GM23338 (cell line): ENCODE measurements at regions not wholly inside any gene's neighbourhood (a gene's known extent, or its start where the extent isn't known, plus 50 kb on each side); places are given as distances from the start of the nearest gene placed in this dataset.

Source experiments
- CREB1 ChIP-seq: fragments of 250-450 bp; sonication (Bioruptor Pico); IDR thresholded peaks from 2 replicates; pipeline ENCODE4 v1.5.0; 2020; ENCODE audit warnings: low read depth, mild to moderate bottlenecking, moderate library complexity
- EZH2 ChIP-seq: fragments of 200-600 bp; sonication (generic); IDR thresholded peaks from one replicate; pipeline ENCODE4 v1.8.0; 2017; ENCODE audit warnings: antibody characterized with exemption, mild to moderate bottlenecking, low read depth; ENCODE audit not compliant: unreplicated experiment
- EZH2phosphoT487 ChIP-seq: fragments of 200-600 bp; sonication (generic); IDR thresholded peaks from one replicate; pipeline ENCODE4 v1.8.1; 2018; ENCODE audit warnings: antibody characterized with exemption; ENCODE audit not compliant: unreplicated experiment
- JUNB ChIP-seq: IDR thresholded peaks from one replicate; pipeline ENCODE4 v1.6.1; 2016; ENCODE audit warnings: antibody characterized with exemption; ENCODE audit not compliant: unreplicated experiment
- NANOG ChIP-seq: IDR thresholded peaks from 2 replicates; pipeline ENCODE4 v1.6.1; 2016; ENCODE audit warnings: antibody characterized with exemption, borderline replicate concordance
- POLR2AphosphoS5 ChIP-seq: IDR thresholded peaks from 2 replicates; pipeline ENCODE4 v1.6.1; 2016; ENCODE audit warnings: antibody characterized with exemption, low read depth
- STAT1 ChIP-seq: IDR thresholded peaks from one replicate; pipeline ENCODE4 v1.6.1; 2016; ENCODE audit warnings: antibody characterized with exemption; ENCODE audit not compliant: unreplicated experiment
- ZNF114 ChIP-seq: fragments of 250-450 bp; sonication (Bioruptor Pico); IDR thresholded peaks from 2 replicates; pipeline ENCODE4 v1.5.0; 2020; ENCODE audit warnings: mild to moderate bottlenecking, moderate library complexity
- ZNF331 ChIP-seq: fragments of 250-450 bp; sonication (Bioruptor Pico); IDR thresholded peaks from 2 replicates; pipeline ENCODE4 v1.5.0; 2020; ENCODE audit warnings: low read depth, mild to moderate bottlenecking, moderate library complexity
- TF ChIP-seq, protein P1 (sequence below), 2 experiments: fragments of 200-600 bp in 1 of 2; sonication (generic) in 1 of 2; conservative IDR thresholded peaks; 2 replicates each; pipeline versions ENCODE4 v1.5.1 to v1.6.1; 2016 to 2017; ENCODE audit warnings: antibody characterized with exemption in 2 of 2, low read depth in 2 of 2, mild to moderate bottlenecking in 2 of 2, moderate library complexity in 1 of 2
- TF ChIP-seq, protein P2 (sequence below): IDR thresholded peaks from one replicate; pipeline ENCODE4 v1.6.1; 2018; ENCODE audit warnings: antibody characterized with exemption; ENCODE audit not compliant: unreplicated experiment
- TF ChIP-seq, protein P3 (sequence below): fragments of 250-450 bp; sonication (Bioruptor Pico); IDR thresholded peaks from 2 replicates; pipeline ENCODE4 v1.5.0; 2020; ENCODE audit warnings: mild to moderate bottlenecking, moderate library complexity

DNA sequence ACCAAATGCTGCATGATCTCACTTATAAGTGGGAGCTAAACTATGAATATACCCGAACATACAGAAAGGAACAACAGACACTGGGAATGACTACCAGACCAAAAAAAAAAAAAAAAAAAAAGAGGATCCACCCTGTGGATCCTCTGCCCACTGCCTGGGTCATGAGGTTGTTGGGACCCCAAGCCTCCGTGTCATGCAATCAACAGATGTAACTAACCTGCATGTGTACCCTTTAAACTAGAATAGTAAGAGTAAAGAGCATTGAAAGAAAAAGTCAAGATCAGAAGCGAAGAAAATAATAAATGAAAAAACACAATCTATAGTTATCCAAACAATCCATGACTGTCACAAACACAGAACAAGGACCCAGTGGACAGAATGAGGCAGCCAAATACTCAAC is 109.5 kb upstream of the TOP3B start:
- TF ChIP-seq, protein P1, sequence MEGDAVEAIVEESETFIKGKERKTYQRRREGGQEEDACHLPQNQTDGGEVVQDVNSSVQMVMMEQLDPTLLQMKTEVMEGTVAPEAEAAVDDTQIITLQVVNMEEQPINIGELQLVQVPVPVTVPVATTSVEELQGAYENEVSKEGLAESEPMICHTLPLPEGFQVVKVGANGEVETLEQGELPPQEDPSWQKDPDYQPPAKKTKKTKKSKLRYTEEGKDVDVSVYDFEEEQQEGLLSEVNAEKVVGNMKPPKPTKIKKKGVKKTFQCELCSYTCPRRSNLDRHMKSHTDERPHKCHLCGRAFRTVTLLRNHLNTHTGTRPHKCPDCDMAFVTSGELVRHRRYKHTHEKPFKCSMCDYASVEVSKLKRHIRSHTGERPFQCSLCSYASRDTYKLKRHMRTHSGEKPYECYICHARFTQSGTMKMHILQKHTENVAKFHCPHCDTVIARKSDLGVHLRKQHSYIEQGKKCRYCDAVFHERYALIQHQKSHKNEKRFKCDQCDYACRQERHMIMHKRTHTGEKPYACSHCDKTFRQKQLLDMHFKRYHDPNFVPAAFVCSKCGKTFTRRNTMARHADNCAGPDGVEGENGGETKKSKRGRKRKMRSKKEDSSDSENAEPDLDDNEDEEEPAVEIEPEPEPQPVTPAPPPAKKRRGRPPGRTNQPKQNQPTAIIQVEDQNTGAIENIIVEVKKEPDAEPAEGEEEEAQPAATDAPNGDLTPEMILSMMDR (conservative IDR thresholded peaks at IDR 0.05; ENCODE audit: low read depth in 2 of 2): no peak
- TF ChIP-seq EZH2phosphoT487 (no peak), ZNF331 (CRISPR knock-in tag) (no peak), POLR2AphosphoS5 (no peak), STAT1 (no peak), EZH2 (peak; percentile 42), NANOG (no peak), CREB1 (CRISPR knock-in tag) (no peak), JUNB (no peak), ZNF114 (CRISPR knock-in tag) (no peak)
- TF ChIP-seq, protein P2, sequence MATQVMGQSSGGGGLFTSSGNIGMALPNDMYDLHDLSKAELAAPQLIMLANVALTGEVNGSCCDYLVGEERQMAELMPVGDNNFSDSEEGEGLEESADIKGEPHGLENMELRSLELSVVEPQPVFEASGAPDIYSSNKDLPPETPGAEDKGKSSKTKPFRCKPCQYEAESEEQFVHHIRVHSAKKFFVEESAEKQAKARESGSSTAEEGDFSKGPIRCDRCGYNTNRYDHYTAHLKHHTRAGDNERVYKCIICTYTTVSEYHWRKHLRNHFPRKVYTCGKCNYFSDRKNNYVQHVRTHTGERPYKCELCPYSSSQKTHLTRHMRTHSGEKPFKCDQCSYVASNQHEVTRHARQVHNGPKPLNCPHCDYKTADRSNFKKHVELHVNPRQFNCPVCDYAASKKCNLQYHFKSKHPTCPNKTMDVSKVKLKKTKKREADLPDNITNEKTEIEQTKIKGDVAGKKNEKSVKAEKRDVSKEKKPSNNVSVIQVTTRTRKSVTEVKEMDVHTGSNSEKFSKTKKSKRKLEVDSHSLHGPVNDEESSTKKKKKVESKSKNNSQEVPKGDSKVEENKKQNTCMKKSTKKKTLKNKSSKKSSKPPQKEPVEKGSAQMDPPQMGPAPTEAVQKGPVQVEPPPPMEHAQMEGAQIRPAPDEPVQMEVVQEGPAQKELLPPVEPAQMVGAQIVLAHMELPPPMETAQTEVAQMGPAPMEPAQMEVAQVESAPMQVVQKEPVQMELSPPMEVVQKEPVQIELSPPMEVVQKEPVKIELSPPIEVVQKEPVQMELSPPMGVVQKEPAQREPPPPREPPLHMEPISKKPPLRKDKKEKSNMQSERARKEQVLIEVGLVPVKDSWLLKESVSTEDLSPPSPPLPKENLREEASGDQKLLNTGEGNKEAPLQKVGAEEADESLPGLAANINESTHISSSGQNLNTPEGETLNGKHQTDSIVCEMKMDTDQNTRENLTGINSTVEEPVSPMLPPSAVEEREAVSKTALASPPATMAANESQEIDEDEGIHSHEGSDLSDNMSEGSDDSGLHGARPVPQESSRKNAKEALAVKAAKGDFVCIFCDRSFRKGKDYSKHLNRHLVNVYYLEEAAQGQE: no peak
- TF ChIP-seq, protein P3, sequence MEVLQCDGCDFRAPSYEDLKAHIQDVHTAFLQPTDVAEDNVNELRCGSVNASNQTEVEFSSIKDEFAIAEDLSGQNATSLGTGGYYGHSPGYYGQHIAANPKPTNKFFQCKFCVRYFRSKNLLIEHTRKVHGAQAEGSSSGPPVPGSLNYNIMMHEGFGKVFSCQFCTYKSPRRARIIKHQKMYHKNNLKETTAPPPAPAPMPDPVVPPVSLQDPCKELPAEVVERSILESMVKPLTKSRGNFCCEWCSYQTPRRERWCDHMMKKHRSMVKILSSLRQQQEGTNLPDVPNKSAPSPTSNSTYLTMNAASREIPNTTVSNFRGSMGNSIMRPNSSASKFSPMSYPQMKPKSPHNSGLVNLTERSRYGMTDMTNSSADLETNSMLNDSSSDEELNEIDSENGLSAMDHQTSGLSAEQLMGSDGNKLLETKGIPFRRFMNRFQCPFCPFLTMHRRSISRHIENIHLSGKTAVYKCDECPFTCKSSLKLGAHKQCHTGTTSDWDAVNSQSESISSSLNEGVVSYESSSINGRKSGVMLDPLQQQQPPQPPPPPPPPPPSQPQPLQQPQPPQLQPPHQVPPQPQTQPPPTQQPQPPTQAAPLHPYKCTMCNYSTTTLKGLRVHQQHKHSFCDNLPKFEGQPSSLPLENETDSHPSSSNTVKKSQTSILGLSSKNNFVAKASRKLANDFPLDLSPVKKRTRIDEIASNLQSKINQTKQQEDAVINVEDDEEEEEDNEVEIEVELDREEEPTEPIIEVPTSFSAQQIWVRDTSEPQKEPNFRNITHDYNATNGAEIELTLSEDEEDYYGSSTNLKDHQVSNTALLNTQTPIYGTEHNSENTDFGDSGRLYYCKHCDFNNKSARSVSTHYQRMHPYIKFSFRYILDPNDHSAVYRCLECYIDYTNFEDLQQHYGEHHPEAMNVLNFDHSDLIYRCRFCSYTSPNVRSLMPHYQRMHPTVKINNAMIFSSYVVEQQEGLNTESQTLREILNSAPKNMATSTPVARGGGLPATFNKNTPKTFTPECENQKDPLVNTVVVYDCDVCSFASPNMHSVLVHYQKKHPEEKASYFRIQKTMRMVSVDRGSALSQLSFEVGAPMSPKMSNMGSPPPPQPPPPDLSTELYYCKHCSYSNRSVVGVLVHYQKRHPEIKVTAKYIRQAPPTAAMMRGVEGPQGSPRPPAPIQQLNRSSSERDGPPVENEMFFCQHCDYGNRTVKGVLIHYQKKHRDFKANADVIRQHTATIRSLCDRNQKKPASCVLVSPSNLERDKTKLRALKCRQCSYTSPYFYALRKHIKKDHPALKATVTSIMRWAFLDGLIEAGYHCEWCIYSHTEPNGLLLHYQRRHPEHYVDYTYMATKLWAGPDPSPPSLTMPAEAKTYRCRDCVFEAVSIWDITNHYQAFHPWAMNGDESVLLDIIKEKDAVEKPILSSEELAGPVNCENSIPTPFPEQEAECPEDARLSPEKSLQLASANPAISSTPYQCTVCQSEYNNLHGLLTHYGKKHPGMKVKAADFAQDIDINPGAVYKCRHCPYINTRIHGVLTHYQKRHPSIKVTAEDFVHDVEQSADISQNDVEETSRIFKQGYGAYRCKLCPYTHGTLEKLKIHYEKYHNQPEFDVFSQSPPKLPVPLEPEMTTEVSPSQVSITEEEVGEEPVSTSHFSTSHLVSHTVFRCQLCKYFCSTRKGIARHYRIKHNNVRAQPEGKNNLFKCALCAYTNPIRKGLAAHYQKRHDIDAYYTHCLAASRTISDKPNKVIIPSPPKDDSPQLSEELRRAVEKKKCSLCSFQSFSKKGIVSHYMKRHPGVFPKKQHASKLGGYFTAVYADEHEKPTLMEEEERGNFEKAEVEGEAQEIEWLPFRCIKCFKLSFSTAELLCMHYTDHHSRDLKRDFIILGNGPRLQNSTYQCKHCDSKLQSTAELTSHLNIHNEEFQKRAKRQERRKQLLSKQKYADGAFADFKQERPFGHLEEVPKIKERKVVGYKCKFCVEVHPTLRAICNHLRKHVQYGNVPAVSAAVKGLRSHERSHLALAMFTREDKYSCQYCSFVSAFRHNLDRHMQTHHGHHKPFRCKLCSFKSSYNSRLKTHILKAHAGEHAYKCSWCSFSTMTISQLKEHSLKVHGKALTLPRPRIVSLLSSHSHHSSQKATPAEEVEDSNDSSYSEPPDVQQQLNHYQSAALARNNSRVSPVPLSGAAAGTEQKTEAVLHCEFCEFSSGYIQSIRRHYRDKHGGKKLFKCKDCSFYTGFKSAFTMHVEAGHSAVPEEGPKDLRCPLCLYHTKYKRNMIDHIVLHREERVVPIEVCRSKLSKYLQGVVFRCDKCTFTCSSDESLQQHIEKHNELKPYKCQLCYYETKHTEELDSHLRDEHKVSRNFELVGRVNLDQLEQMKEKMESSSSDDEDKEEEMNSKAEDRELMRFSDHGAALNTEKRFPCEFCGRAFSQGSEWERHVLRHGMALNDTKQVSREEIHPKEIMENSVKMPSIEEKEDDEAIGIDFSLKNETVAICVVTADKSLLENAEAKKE (CRISPR knock-in tag): no peak
